ENCODE measurements at regions not wholly inside any gene's neighbourhood (a gene's known extent, or its start where the extent isn't known, plus 50 kb on each side); places are given as distances from the start of the nearest gene placed in this dataset.

GRCh38 chr18:8926464-8926863 is 176.0 kb upstream of the NDUFV2 start:
- intact Hi-C loops (cut with DNase I): no loop called here
- H3K27me3 ChIP-seq: no peaks in the 10 kb centered on the region
- H3K27ac ChIP-seq: no peak overlapping the region
- TF ChIP-seq POLR2A (IDR thresholded peaks at IDR 0.05): no peak
- no peak for TF ChIP-seq CTCF (IDR thresholded peaks at IDR 0.05)
- no peak for ATAC-seq
- H3K4me3 ChIP-seq: no peak overlapping the region
- 42% methylated on average over 2 of the region's 2 CpGs for WGBS (ENCODE audit: insufficient coverage, low coverage, low lambda C conversion rate, missing lambda C conversion rate)
- no peaks in the 10 kb centered on the region for H3K9me3 ChIP-seq
- H3K4me1 ChIP-seq: no peaks in the 10 kb centered on the region
- no peak for DNase-seq
- no peaks in the 10 kb centered on the region for H3K36me3 ChIP-seq

GRCh38 chr18:8928044-8928443 is 174.5 kb upstream of the NDUFV2 start:
- Histone ChIP-seq H3K4me3 (no peak overlapping the region), H3K36me3 (no peaks in the 10 kb centered on the region), H3K9me3 (no peaks in the 10 kb centered on the region), H3K27ac (no peak overlapping the region), H3K27me3 (no peaks in the 10 kb centered on the region), H3K4me1 (no peaks in the 10 kb centered on the region)
- DNase-seq (no peak), ATAC-seq (no peak)
- no peak for TF ChIP-seq CTCF (IDR thresholded peaks at IDR 0.05)
- no peak for TF ChIP-seq POLR2A (IDR thresholded peaks at IDR 0.05)
- intact Hi-C loops (cut with DNase I): no loop called here
- 74% methylated on average over 2 of the region's 2 CpGs for WGBS (ENCODE audit: insufficient coverage, low coverage, low lambda C conversion rate, missing lambda C conversion rate)

- DNase-seq: no peak
- intact Hi-C loops (cut with DNase I): no loop called here
- no peak for ATAC-seq
- no peaks in the 10 kb centered on the region for H3K36me3 ChIP-seq
- H3K4me3 ChIP-seq: no peak overlapping the region
- WGBS (ENCODE audit: insufficient coverage, low coverage, low lambda C conversion rate, missing lambda C conversion rate): 92% methylated on average over 3 of the region's 3 CpGs
- TF ChIP-seq CTCF (IDR thresholded peaks at IDR 0.05): no peak
- TF ChIP-seq POLR2A (IDR thresholded peaks at IDR 0.05): no peak
- H3K27ac ChIP-seq: no peak overlapping the region
- H3K4me1 ChIP-seq: no peaks in the 10 kb centered on the region
- no peaks in the 10 kb centered on the region for H3K9me3 ChIP-seq
- H3K27me3 ChIP-seq: no peaks in the 10 kb centered on the region
Observed at GRCh38 chr18:8928847-8929780, 173.4 kb upstream of the NDUFV2 start.

- ATAC-seq: no peak
- Histone ChIP-seq H3K4me3 (no peak overlapping the region), H3K4me1 (no peaks in the 10 kb centered on the region), H3K27ac (no peak overlapping the region), H3K9me3 (no peaks in the 10 kb centered on the region), H3K36me3 (no peaks in the 10 kb centered on the region), H3K27me3 (no peaks in the 10 kb centered on the region)
- DNase-seq: no peak
- intact Hi-C loops (cut with DNase I): no loop called here
- WGBS (ENCODE audit: insufficient coverage, low coverage, low lambda C conversion rate, missing lambda C conversion rate): 33% methylated on average over 3 of the region's 3 CpGs
- no peak for TF ChIP-seq POLR2A (IDR thresholded peaks at IDR 0.05)
- no peak for TF ChIP-seq CTCF (IDR thresholded peaks at IDR 0.05)
Observed at GRCh38 chr18:8930990-8931616, 171.4 kb upstream of the NDUFV2 start.
